OCI-LY3 (cell line): ENCODE measurements at regions not wholly inside any gene's neighbourhood (a gene's known extent, or its start where the extent isn't known, plus 50 kb on each side); places are given as distances from the start of the nearest gene placed in this dataset.

Experiments
- CTCF ChIP-seq: fragments of 200-600, 300-600 bp; sonication (generic); IDR thresholded peaks from 2 replicates; pipeline ENCODE4 v1.5.1; 2014; ENCODE audit warnings: antibody characterized with exemption, low read length, low read depth
- EZH2phosphoT487 ChIP-seq: fragments of 200-600 bp; shearing (Covaris generic); IDR thresholded peaks from 2 replicates; pipeline ENCODE4 v1.6.1; 2018; ENCODE audit warnings: antibody characterized with exemption, mixed run types, low read depth

GRCh38 chr4:32778938-32779337 lies 2058.8 kb downstream of the PCDH7 start:
- TF ChIP-seq CTCF (no peak), EZH2phosphoT487 (no peak)
